Smooth muscle cell (in vitro differentiated cells): ENCODE measurements at regions not wholly inside any gene's neighbourhood (a gene's known extent, or its start where the extent isn't known, plus 50 kb on each side); places are given as distances from the start of the nearest gene placed in this dataset.
A peak's percentile ranks its signal among the peaks of the same experiment; 100 is the strongest.

Source experiments
- DNase-seq: peaks from one replicate; lab custom pipeline; 2025; ENCODE audit not compliant: unreplicated experiment; lab: John Stamatoyannopoulos, UW
- H2AFZ ChIP-seq: fragments of 200-600 bp; sonication (generic); 2 replicates; pipeline ENCODE4 v1.6.0; 2016; ENCODE audit warnings: antibody characterized with exemption, low read depth, mild to moderate bottlenecking
- H3F3A ChIP-seq: fragments of 200-600 bp; sonication (generic); 2 replicates; pipeline ENCODE4 v1.6.0; 2017; ENCODE audit warnings: antibody characterized with exemption, low read depth
- H3K27ac ChIP-seq: fragments of 200-600 bp; sonication (generic); 2 replicates; pipeline ENCODE4 v1.5.1; 2016; ENCODE audit warnings: low read depth, mild to moderate bottlenecking
- H3K27me3 ChIP-seq: fragments of 200-600 bp; sonication (generic); 2 replicates; pipeline ENCODE4 v1.6.1; 2016; ENCODE audit warnings: low read depth, mild to moderate bottlenecking
- H3K36me3 ChIP-seq: fragments of 200-600 bp; sonication (generic); 2 replicates; pipeline ENCODE4 v1.5.1; 2016; ENCODE audit warnings: low read depth
- H3K4me1 ChIP-seq: fragments of 200-600 bp; sonication (generic); 2 replicates; pipeline ENCODE4 v1.5.1; 2016; ENCODE audit warnings: low read depth
- H3K4me2 ChIP-seq: fragments of 200-600 bp; sonication (generic); 2 replicates; pipeline ENCODE4 v1.6.0; 2016; ENCODE audit warnings: mild to moderate bottlenecking
- H3K4me3 ChIP-seq: fragments of 200-600 bp; sonication (generic); 2 replicates; pipeline ENCODE4 v1.5.1; 2016; ENCODE audit warnings: mild to moderate bottlenecking
- H3K79me2 ChIP-seq: fragments of 200-600 bp; sonication (generic); 2 replicates; pipeline ENCODE4 v1.6.0; 2016; ENCODE audit warnings: low read depth, mild to moderate bottlenecking
- H3K9ac ChIP-seq: fragments of 200-600 bp; sonication (generic); 2 replicates; pipeline ENCODE4 v1.6.0; 2016; ENCODE audit warnings: low read depth
- H3K9me3 ChIP-seq: fragments of 200-600 bp; sonication (generic); replicated peaks from 2 replicates; pipeline ENCODE4 v1.5.1; 2016; ENCODE audit warnings: low read depth
- H4K20me1 ChIP-seq: fragments of 200-600 bp; sonication (generic); 2 replicates; pipeline ENCODE4 v1.6.0; 2016; ENCODE audit warnings: low read depth
- CTCF ChIP-seq: fragments of 200-600 bp; sonication (generic); IDR thresholded peaks from 2 replicates; pipeline ENCODE4 v1.5.1; 2017; ENCODE audit warnings: borderline replicate concordance, mild to moderate bottlenecking, antibody characterized with exemption; ENCODE audit not compliant: insufficient read depth, poor library complexity, severe bottlenecking
- WGBS: methylation state at CpG from one replicate; pipeline ENCODE4 v1.1.7; 2016; ENCODE audit warnings: low lambda C conversion rate; 5-methylcytosine and 5-hydroxymethylcytosine counted together

DNA sequence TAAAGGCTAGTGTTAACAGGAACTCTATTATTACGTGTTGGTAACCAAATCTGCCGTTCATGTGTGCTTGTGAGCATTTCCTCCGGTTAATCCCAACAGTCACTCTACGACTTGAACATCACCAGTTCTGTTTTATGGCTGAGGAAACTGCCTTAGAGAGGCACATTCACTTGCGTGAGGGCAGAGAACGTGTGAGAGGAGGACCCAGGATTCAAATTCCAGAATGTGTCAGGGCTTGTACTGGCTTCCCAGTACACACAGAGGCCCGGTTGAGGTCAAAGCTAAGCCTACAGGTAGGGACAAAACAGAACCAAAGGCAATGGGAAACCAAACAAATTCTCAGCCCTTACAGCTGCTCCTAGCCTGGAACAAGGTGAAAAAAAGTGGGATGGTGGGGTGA is 66.9 kb upstream of the TENM4 start:
- Histone ChIP-seq H3K4me3 (no peak overlapping the region), H2AFZ (no peak overlapping the region), H3K27me3 (no peaks in the 10 kb centered on the region), H3K4me2 (no peak overlapping the region), H3K36me3 (no peaks in the 10 kb centered on the region), H3K27ac (no peak overlapping the region), H3F3A (peaks cover 3% of the 10 kb centered on the region), H3K9ac (no peak overlapping the region), H3K79me2 (no peaks in the 10 kb centered on the region), H3K4me1 (no peaks in the 10 kb centered on the region), H4K20me1 (no peaks in the 10 kb centered on the region), H3K9me3 (no peaks in the 10 kb centered on the region)
- TF ChIP-seq CTCF = no peak
- no peak for DNase-seq
- 44% methylated on average over 7 of the region's 7 CpGs for WGBS

DNA sequence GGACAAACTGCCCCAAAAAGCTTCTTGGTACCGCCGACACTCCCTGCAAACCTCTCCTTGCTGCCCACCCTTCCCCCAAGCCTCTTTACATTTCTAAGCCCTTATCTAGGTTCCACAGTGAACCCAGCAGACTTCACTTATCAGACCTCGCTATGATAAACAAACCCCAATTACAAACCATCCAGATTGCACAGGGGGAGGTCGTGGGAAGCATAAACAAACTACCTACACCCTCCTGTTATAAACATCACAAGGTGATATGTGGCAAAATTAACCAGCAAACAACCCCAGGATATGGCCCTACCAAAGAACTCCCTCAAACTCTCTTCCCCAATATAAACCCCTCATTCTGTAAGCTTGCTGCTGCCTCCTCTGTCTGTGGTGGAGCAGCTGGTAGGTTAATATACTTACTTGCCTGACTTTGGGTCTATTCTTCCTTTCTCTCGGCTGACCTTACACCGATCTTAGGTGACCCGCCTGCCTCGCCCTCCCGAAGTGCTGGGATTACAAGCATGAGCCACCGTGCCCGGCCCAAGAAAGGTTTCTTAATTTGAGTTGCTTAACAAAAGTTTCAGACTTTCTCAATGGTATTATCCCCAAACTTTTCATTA is 66.0 kb upstream of the TENM4 start:
- H3K4me3 ChIP-seq = no peak overlapping the region
- H3K4me1 ChIP-seq = no peaks in the 10 kb centered on the region
- no peaks in the 10 kb centered on the region for H3K36me3 ChIP-seq
- H3K9me3 ChIP-seq = no peaks in the 10 kb centered on the region
- TF ChIP-seq CTCF = no peak
- WGBS = 63% methylated on average over 11 of the region's 11 CpGs
- peaks cover 3% of the 10 kb centered on the region for H3F3A ChIP-seq
- no peak overlapping the region for H3K4me2 ChIP-seq
- no peaks in the 10 kb centered on the region for H3K27me3 ChIP-seq
- no peak overlapping the region for H3K27ac ChIP-seq
- no peaks in the 10 kb centered on the region for H3K79me2 ChIP-seq
- DNase-seq = no peak
- no peaks in the 10 kb centered on the region for H4K20me1 ChIP-seq
- H3K9ac ChIP-seq = no peak overlapping the region
- no peak overlapping the region for H2AFZ ChIP-seq

GRCh38 chr11:79506124-79506523 is 65.3 kb upstream of the TENM4 start:
- no peak overlapping the region for H3K4me2 ChIP-seq
- H3K9me3 ChIP-seq = no peaks in the 10 kb centered on the region
- H4K20me1 ChIP-seq = no peaks in the 10 kb centered on the region
- peaks cover 3% of the 10 kb centered on the region for H3F3A ChIP-seq
- H3K27ac ChIP-seq = no peak overlapping the region
- H3K4me3 ChIP-seq = no peak overlapping the region
- no peak overlapping the region for H3K9ac ChIP-seq
- no peak for DNase-seq
- H3K36me3 ChIP-seq = no peaks in the 10 kb centered on the region
- H2AFZ ChIP-seq = no peak overlapping the region
- 84% methylated on average over 3 of the region's 3 CpGs for WGBS
- no peaks in the 10 kb centered on the region for H3K79me2 ChIP-seq
- no peak for TF ChIP-seq CTCF
- no peaks in the 10 kb centered on the region for H3K4me1 ChIP-seq
- no peaks in the 10 kb centered on the region for H3K27me3 ChIP-seq

GRCh38 chr11:79503028-79503427 is 62.2 kb upstream of the TENM4 start:
- H4K20me1 ChIP-seq = no peaks in the 10 kb centered on the region
- H3K27me3 ChIP-seq = no peaks in the 10 kb centered on the region
- H2AFZ ChIP-seq = peak overlapping the region; percentile 82
- H3K9me3 ChIP-seq = no peaks in the 10 kb centered on the region
- DNase-seq = no peak
- TF ChIP-seq CTCF = no peak
- H3K4me3 ChIP-seq = no peak overlapping the region
- no peak overlapping the region for H3K9ac ChIP-seq
- H3K79me2 ChIP-seq = no peaks in the 10 kb centered on the region
- H3K4me2 ChIP-seq = peak overlapping the region; percentile 4
- peaks cover 3% of the 10 kb centered on the region for H3F3A ChIP-seq
- no peak overlapping the region for H3K27ac ChIP-seq
- H3K36me3 ChIP-seq = no peaks in the 10 kb centered on the region
- no peaks in the 10 kb centered on the region for H3K4me1 ChIP-seq
- WGBS = 19% methylated on average over 6 of the region's 6 CpGs
